HL-60 (cell line): ENCODE measurements at regions not wholly inside any gene's neighbourhood (a gene's known extent, or its start where the extent isn't known, plus 50 kb on each side); places are given as distances from the start of the nearest gene placed in this dataset.

Experiments
- DNase-seq, 2 experiments: peaks; one replicate each; pipeline ENCODE4 v3.0.0-alpha.2; 2010 to 2020; ENCODE audit warnings: low read depth in 1 of 2, low spot score in 1 of 2
- H3K27ac ChIP-seq: fragments of 250-450 bp; sonication (Bioruptor Pico); replicated peaks from 2 replicates; pipeline ENCODE4 v1.5.1; 2020; ENCODE audit warnings: mild to moderate bottlenecking, moderate library complexity
- H3K27me3 ChIP-seq: fragments of 250-450 bp; sonication (Bioruptor Pico); 2 replicates; pipeline ENCODE4 v1.5.1; 2021; ENCODE audit warnings: mild to moderate bottlenecking, moderate library complexity; ENCODE audit not compliant: insufficient read depth, poor library complexity, severe bottlenecking
- H3K4me3 ChIP-seq: replicated peaks from 2 replicates; pipeline ENCODE4 v1.5.1; 2011; ENCODE audit warnings: mild to moderate bottlenecking, control low read depth, low read length; ENCODE audit not compliant: insufficient read depth
- CTCF ChIP-seq: IDR thresholded peaks from one replicate; pipeline ENCODE4 v1.5.1; 2011; ENCODE audit warnings: low read length, control low read depth, inconsistent platforms; ENCODE audit not compliant: insufficient read depth
- GABPA ChIP-seq: IDR thresholded peaks from 2 replicates; pipeline ENCODE4 v1.6.1; 2012; ENCODE audit warnings: low read depth
- POLR2AphosphoS5 ChIP-seq: IDR thresholded peaks from 2 replicates; pipeline ENCODE4 v1.6.1; 2012; ENCODE audit warnings: low read depth
- REST ChIP-seq: IDR thresholded peaks from 2 replicates; pipeline ENCODE4 v1.6.1; 2012; ENCODE audit warnings: low read depth; ENCODE audit not compliant: insufficient replicate concordance
- SPI1 ChIP-seq: IDR thresholded peaks from 2 replicates; pipeline ENCODE4 v1.6.1; 2012; ENCODE audit warnings: low read depth, mild to moderate bottlenecking, borderline replicate concordance

- Histone ChIP-seq H3K27me3 (no peaks in the 10 kb centered on the region), H3K27ac (no peak overlapping the region), H3K4me3 (no peak overlapping the region)
- no peak for TF ChIP-seq CTCF
- TF ChIP-seq GABPA, result no peak
- no peak for TF ChIP-seq SPI1
- TF ChIP-seq REST, result no peak
- no peak for TF ChIP-seq POLR2AphosphoS5
- no peak for DNase-seq
Observed at GRCh38 chr9:78150312-78150982, 85.4 kb upstream of the CEP78 start.

- H3K4me3 ChIP-seq, result no peak overlapping the region
- no peak for DNase-seq
- no peaks in the 10 kb centered on the region for H3K27me3 ChIP-seq
- H3K27ac ChIP-seq, result no peak overlapping the region
- TF ChIP-seq SPI1, result no peak
- no peak for TF ChIP-seq GABPA
- TF ChIP-seq REST, result no peak
- no peak for TF ChIP-seq POLR2AphosphoS5
- no peak for TF ChIP-seq CTCF
Observed at GRCh38 chr9:78149702-78150291, 86.1 kb upstream of the CEP78 start.

- no peak overlapping the region for H3K4me3 ChIP-seq
- H3K27me3 ChIP-seq, result no peaks in the 10 kb centered on the region
- no peak for DNase-seq
- no peak for TF ChIP-seq GABPA
- no peak for TF ChIP-seq REST
- no peak for TF ChIP-seq CTCF
- no peak for TF ChIP-seq SPI1
- no peak for TF ChIP-seq POLR2AphosphoS5
- H3K27ac ChIP-seq, result no peak overlapping the region
Observed at GRCh38 chr9:78146241-78146640, 89.6 kb upstream of the CEP78 start.
